SK-N-MC (cell line): ENCODE measurements at regions not wholly inside any gene's neighbourhood (a gene's known extent, or its start where the extent isn't known, plus 50 kb on each side); places are given as distances from the start of the nearest gene placed in this dataset.

Source experiments
- EZH2 ChIP-seq: fragments of 200-600 bp; sonication (generic); IDR thresholded peaks from one replicate; pipeline ENCODE4 v1.6.1; 2017; ENCODE audit warnings: antibody characterized with exemption
- POLR2AphosphoS5 ChIP-seq: IDR thresholded peaks from 2 replicates; pipeline ENCODE4 v1.6.1; 2012; ENCODE audit warnings: mild to moderate bottlenecking, low read depth, low read length, borderline replicate concordance

DNA sequence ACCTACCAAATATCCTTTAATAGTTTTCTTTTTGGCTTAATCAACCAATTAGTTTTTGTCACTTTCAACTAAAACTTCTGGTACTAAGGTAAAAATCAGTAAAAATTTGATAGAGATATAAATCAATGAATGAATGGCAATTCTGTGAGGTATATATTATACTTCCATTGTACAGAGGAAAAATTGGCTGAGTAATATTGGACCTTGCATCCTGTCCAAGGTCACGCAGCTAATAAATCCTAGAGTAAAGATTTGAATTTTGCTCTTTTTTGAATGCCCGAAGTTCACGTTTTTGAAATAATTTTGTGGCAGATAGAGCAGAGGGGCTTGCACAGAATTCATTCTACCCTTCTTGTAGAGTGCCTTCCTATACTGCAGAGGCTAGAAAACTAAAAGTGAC, 81.1 kb upstream of the ZNF280D start:
- no peak for TF ChIP-seq POLR2AphosphoS5
- no peak for TF ChIP-seq EZH2
